ENCODE measurements at regions not wholly inside any gene's neighbourhood (a gene's known extent, or its start where the extent isn't known, plus 50 kb on each side); places are given as distances from the start of the nearest gene placed in this dataset.

- H3K27ac Mint-ChIP-seq (ENCODE audit: unreplicated experiment): no peak overlapping the region
- intact Hi-C loops (cut with micrococcal nuclease; ENCODE audit: unreplicated experiment): no loop called here
- no peak overlapping the region for H3K4me3 Mint-ChIP-seq (ENCODE audit: low read depth, unreplicated experiment)
- H3K27me3 Mint-ChIP-seq (ENCODE audit: unreplicated experiment): no peaks in the 10 kb centered on the region
- no TSS peak for BruUV-seq (replicated peaks)
- no peaks in the 10 kb centered on the region for H3K36me3 Mint-ChIP-seq (ENCODE audit: insufficient read depth, unreplicated experiment)
- CTCF ChIA-PET: no interaction called here
- TF ChIP-seq CTCF (IDR thresholded peaks at IDR 0.05; ENCODE audit: unreplicated experiment): no peak
- H3K9me3 Mint-ChIP-seq (ENCODE audit: low read depth, unreplicated experiment): peaks cover 3% of the 10 kb centered on the region
- DNase-seq: no peak
- H3K4me1 Mint-ChIP-seq (ENCODE audit: low read depth, unreplicated experiment): no peaks in the 10 kb centered on the region
Measured at GRCh38 chr1:4270651-4271337, 370.7 kb upstream of the C1orf174 start.

GRCh38 chr1:4271338-4271998 lies 371.4 kb upstream of the C1orf174 start:
- H3K27me3 Mint-ChIP-seq (ENCODE audit: unreplicated experiment): no peaks in the 10 kb centered on the region
- DNase-seq: no peak
- CTCF ChIA-PET: no interaction called here
- peaks cover 3% of the 10 kb centered on the region for H3K9me3 Mint-ChIP-seq (ENCODE audit: low read depth, unreplicated experiment)
- TF ChIP-seq CTCF (IDR thresholded peaks at IDR 0.05; ENCODE audit: unreplicated experiment): no peak
- BruUV-seq (replicated peaks): no TSS peak
- intact Hi-C loops (cut with micrococcal nuclease; ENCODE audit: unreplicated experiment): no loop called here
- no peaks in the 10 kb centered on the region for H3K36me3 Mint-ChIP-seq (ENCODE audit: insufficient read depth, unreplicated experiment)
- no peak overlapping the region for H3K27ac Mint-ChIP-seq (ENCODE audit: unreplicated experiment)
- H3K4me3 Mint-ChIP-seq (ENCODE audit: low read depth, unreplicated experiment): no peak overlapping the region
- no peaks in the 10 kb centered on the region for H3K4me1 Mint-ChIP-seq (ENCODE audit: low read depth, unreplicated experiment)

- peaks cover 6% of the 10 kb centered on the region for H3K9me3 Mint-ChIP-seq (ENCODE audit: low read depth, unreplicated experiment)
- H3K27me3 Mint-ChIP-seq (ENCODE audit: unreplicated experiment): no peaks in the 10 kb centered on the region
- CTCF ChIA-PET: interaction anchor here (0.5 kb wide), 1 partner anchor 85 kb away, joined by 6 read pairs; no protein-coding TSS in a partner anchor
- intact Hi-C loops (cut with micrococcal nuclease; ENCODE audit: unreplicated experiment): no loop called here
- no peak overlapping the region for H3K27ac Mint-ChIP-seq (ENCODE audit: unreplicated experiment)
- H3K4me3 Mint-ChIP-seq (ENCODE audit: low read depth, unreplicated experiment): no peak overlapping the region
- no TSS peak for BruUV-seq (replicated peaks)
- no peak for TF ChIP-seq CTCF (IDR thresholded peaks at IDR 0.05; ENCODE audit: unreplicated experiment)
- no peak for DNase-seq
- no peaks in the 10 kb centered on the region for H3K4me1 Mint-ChIP-seq (ENCODE audit: low read depth, unreplicated experiment)
- no peaks in the 10 kb centered on the region for H3K36me3 Mint-ChIP-seq (ENCODE audit: insufficient read depth, unreplicated experiment)
Measured at GRCh38 chr1:4272568-4272967, 372.5 kb upstream of the C1orf174 start.

GRCh38 chr1:4273243-4273642 lies 373.2 kb upstream of the C1orf174 start:
- Mint-ChIP-seq H3K4me1 (ENCODE audit: low read depth, unreplicated experiment) (no peaks in the 10 kb centered on the region), H3K36me3 (ENCODE audit: insufficient read depth, unreplicated experiment) (no peaks in the 10 kb centered on the region), H3K4me3 (ENCODE audit: low read depth, unreplicated experiment) (no peak overlapping the region), H3K27ac (ENCODE audit: unreplicated experiment) (no peak overlapping the region), H3K27me3 (ENCODE audit: unreplicated experiment) (no peaks in the 10 kb centered on the region), H3K9me3 (ENCODE audit: low read depth, unreplicated experiment) (peaks cover 6% of the 10 kb centered on the region)
- no peak for TF ChIP-seq CTCF (IDR thresholded peaks at IDR 0.05; ENCODE audit: unreplicated experiment)
- CTCF ChIA-PET: no interaction called here
- DNase-seq: no peak
- BruUV-seq (replicated peaks): no TSS peak
- intact Hi-C loops (cut with micrococcal nuclease; ENCODE audit: unreplicated experiment): no loop called here
